Neural cell (in vitro differentiated cells): ENCODE measurements at regions not wholly inside any gene's neighbourhood (a gene's known extent, or its start where the extent isn't known, plus 50 kb on each side); places are given as distances from the start of the nearest gene placed in this dataset.

Experiments
- H2AFZ ChIP-seq: fragments of 200-600, 300-800 bp; sonication (generic), shearing (Covaris generic); 2 replicates; pipeline ENCODE4 v1.6.0; 2014; ENCODE audit warnings: low read depth, mild to moderate bottlenecking, antibody characterized with exemption, low read length, moderate library complexity
- H3F3A ChIP-seq: fragments of 200-600 bp; shearing (Covaris generic); 2 replicates; pipeline ENCODE4 v1.6.1; 2016; ENCODE audit warnings: mild to moderate bottlenecking, moderate library complexity, mixed read lengths, antibody characterized with exemption, low read length; ENCODE audit not compliant: insufficient read depth, poor library complexity, severe bottlenecking
- H3K27ac ChIP-seq: fragments of 200-600, 300-800 bp; sonication (generic), shearing (Covaris generic); 2 replicates; pipeline ENCODE4 v1.5.1; 2014; ENCODE audit warnings: mild to moderate bottlenecking, low read length, moderate library complexity
- H3K27me3 ChIP-seq: fragments of 300-800, 200-600 bp; sonication (generic), shearing (Covaris generic); 2 replicates; pipeline ENCODE4 v1.6.0; 2014; ENCODE audit warnings: mild to moderate bottlenecking, low read depth, low read length, moderate library complexity; ENCODE audit not compliant: insufficient read depth
- H3K36me3 ChIP-seq: fragments of 300-800, 200-600 bp; sonication (generic), shearing (Covaris generic); 2 replicates; pipeline ENCODE4 v1.5.1; 2014; ENCODE audit warnings: mild to moderate bottlenecking, antibody characterized with exemption, low read length, moderate library complexity; ENCODE audit not compliant: insufficient read depth
- H3K4me2 ChIP-seq: fragments of 300-800, 200-600 bp; sonication (generic), shearing (Covaris generic); 2 replicates; pipeline ENCODE4 v1.6.0; 2014; ENCODE audit warnings: mild to moderate bottlenecking, low read length
- H3K4me3 ChIP-seq: fragments of 300-800, 200-600 bp; sonication (generic), shearing (Covaris generic); 2 replicates; pipeline ENCODE4 v1.5.1; 2014; ENCODE audit warnings: mild to moderate bottlenecking, low read length, moderate library complexity
- H3K79me2 ChIP-seq: fragments of 200-600 bp; shearing (Covaris generic); replicated peaks from 2 replicates; pipeline ENCODE4 v1.6.0; 2014; ENCODE audit warnings: mild to moderate bottlenecking, low read length, moderate library complexity; ENCODE audit not compliant: insufficient read depth
- H3K9ac ChIP-seq: fragments of 300-800, 200-600 bp; sonication (generic), shearing (Covaris generic); 2 replicates; pipeline ENCODE4 v1.6.1; 2016; ENCODE audit warnings: mild to moderate bottlenecking, low read length, mixed read lengths
- H3K9me2 ChIP-seq: fragments of 200-600 bp; shearing (Covaris generic); 2 replicates; pipeline ENCODE4 v1.6.1; 2016; ENCODE audit warnings: mild to moderate bottlenecking, low read length, mixed read lengths; ENCODE audit not compliant: insufficient read depth
- H3K9me3 ChIP-seq: fragments of 200-600, 300-800 bp; sonication (generic), shearing (Covaris generic); 2 replicates; pipeline ENCODE4 v1.6.1; 2016; ENCODE audit warnings: mild to moderate bottlenecking, mixed run types, low read length, moderate library complexity, mixed read lengths
- H4K20me1 ChIP-seq: fragments of 200-600 bp; shearing (Covaris generic); 2 replicates; pipeline ENCODE4 v1.6.1; 2016; ENCODE audit warnings: mild to moderate bottlenecking, mixed run types; ENCODE audit not compliant: insufficient read depth
- EP300 ChIP-seq: fragments of 450-650 bp; conservative IDR thresholded peaks from 2 replicates; pipeline ENCODE4 v1.6.1; 2014; ENCODE audit warnings: antibody characterized with exemption, mild to moderate bottlenecking, moderate library complexity; ENCODE audit not compliant: poor library complexity, severe bottlenecking
- EZH2 ChIP-seq: fragments of 200-600, 300-800 bp; shearing (Covaris generic), sonication (generic); IDR thresholded peaks from 2 replicates; pipeline ENCODE4 v1.6.1; 2014; ENCODE audit warnings: antibody characterized with exemption, low read length, borderline replicate concordance, mild to moderate bottlenecking; ENCODE audit not compliant: insufficient read depth, poor library complexity, severe bottlenecking
- MXI1 ChIP-seq: fragments of 450-650 bp; conservative IDR thresholded peaks from 2 replicates; pipeline ENCODE4 v1.6.1; 2014; ENCODE audit warnings: antibody characterized with exemption, mild to moderate bottlenecking; ENCODE audit not compliant: poor library complexity, severe bottlenecking
- POLR2AphosphoS5 ChIP-seq: IDR thresholded peaks from 2 replicates; pipeline ENCODE4 v1.6.1; 2012
- RAD21 ChIP-seq: fragments of 450-650 bp; conservative IDR thresholded peaks from 2 replicates; pipeline ENCODE4 v1.6.1; 2014; ENCODE audit warnings: antibody characterized with exemption, mild to moderate bottlenecking, moderate library complexity
- REST ChIP-seq: IDR thresholded peaks from 2 replicates; pipeline ENCODE4 v1.6.1; 2012; ENCODE audit warnings: borderline replicate concordance
- SMC3 ChIP-seq: fragments of 450-650 bp; conservative IDR thresholded peaks from 2 replicates; pipeline ENCODE4 v1.6.1; 2014; ENCODE audit warnings: antibody characterized with exemption, mild to moderate bottlenecking, moderate library complexity; ENCODE audit not compliant: poor library complexity
- TAF1 ChIP-seq: IDR thresholded peaks from 2 replicates; pipeline ENCODE4 v1.6.1; 2012; ENCODE audit warnings: low read depth
- TF ChIP-seq, protein P1 (sequence below): fragments of 450-650 bp; IDR thresholded peaks from 2 replicates; pipeline ENCODE4 v1.5.1; 2014; ENCODE audit warnings: antibody characterized with exemption, mild to moderate bottlenecking, moderate library complexity; ENCODE audit not compliant: poor library complexity, severe bottlenecking

- TF ChIP-seq TAF1: no peak
- no peak for TF ChIP-seq EP300
- no peak for TF ChIP-seq REST
- TF ChIP-seq RAD21: no peak
- no peak for TF ChIP-seq POLR2AphosphoS5
- TF ChIP-seq, protein P1, sequence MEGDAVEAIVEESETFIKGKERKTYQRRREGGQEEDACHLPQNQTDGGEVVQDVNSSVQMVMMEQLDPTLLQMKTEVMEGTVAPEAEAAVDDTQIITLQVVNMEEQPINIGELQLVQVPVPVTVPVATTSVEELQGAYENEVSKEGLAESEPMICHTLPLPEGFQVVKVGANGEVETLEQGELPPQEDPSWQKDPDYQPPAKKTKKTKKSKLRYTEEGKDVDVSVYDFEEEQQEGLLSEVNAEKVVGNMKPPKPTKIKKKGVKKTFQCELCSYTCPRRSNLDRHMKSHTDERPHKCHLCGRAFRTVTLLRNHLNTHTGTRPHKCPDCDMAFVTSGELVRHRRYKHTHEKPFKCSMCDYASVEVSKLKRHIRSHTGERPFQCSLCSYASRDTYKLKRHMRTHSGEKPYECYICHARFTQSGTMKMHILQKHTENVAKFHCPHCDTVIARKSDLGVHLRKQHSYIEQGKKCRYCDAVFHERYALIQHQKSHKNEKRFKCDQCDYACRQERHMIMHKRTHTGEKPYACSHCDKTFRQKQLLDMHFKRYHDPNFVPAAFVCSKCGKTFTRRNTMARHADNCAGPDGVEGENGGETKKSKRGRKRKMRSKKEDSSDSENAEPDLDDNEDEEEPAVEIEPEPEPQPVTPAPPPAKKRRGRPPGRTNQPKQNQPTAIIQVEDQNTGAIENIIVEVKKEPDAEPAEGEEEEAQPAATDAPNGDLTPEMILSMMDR: no peak
- TF ChIP-seq SMC3: no peak
- no peak for TF ChIP-seq EZH2
- TF ChIP-seq MXI1: no peak
- Histone ChIP-seq H3K9me2 (no peaks in the 10 kb centered on the region), H3K4me2 (no peak overlapping the region), H3K79me2 (no peaks in the 10 kb centered on the region), H3K36me3 (no peaks in the 10 kb centered on the region), H3K9ac (no peak overlapping the region), H3F3A (no peaks in the 10 kb centered on the region), H4K20me1 (no peaks in the 10 kb centered on the region), H3K27me3 (no peaks in the 10 kb centered on the region), H3K27ac (no peak overlapping the region), H3K9me3 (no peaks in the 10 kb centered on the region), H2AFZ (no peak overlapping the region), H3K4me3 (no peak overlapping the region)
These were observed 146.7 kb upstream of the LRFN2 start for GRCh38 chr6:40733770-40734396.

DNA sequence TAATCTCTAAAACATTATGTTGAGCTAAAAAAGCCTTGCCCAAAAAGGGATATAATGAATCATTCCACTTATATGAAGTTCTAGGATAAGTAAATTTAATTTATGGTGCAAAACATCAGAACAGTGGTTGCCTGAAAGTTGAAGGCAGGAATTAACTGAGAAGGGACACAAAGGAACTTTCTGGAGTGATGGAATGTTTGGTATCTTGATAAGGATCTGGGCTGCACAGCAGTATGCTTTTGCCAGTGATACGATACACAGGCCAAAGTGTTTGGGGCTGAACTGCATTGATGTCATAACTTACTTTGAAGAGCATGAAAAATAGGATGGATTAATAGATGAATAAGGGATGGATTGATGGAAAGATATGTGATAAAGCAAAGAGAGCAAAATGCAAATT is 146.1 kb upstream of the LRFN2 start:
- Histone ChIP-seq H3K4me2 (no peak overlapping the region), H3K27me3 (no peaks in the 10 kb centered on the region), H3K27ac (no peak overlapping the region), H3K9me2 (no peaks in the 10 kb centered on the region), H3K79me2 (no peaks in the 10 kb centered on the region), H4K20me1 (no peaks in the 10 kb centered on the region), H3F3A (no peaks in the 10 kb centered on the region), H3K9ac (no peak overlapping the region), H2AFZ (no peak overlapping the region), H3K36me3 (no peaks in the 10 kb centered on the region), H3K4me3 (no peak overlapping the region), H3K9me3 (no peaks in the 10 kb centered on the region)
- no peak for TF ChIP-seq EP300
- no peak for TF ChIP-seq MXI1
- TF ChIP-seq, protein P1: no peak
- no peak for TF ChIP-seq RAD21
- TF ChIP-seq TAF1: no peak
- no peak for TF ChIP-seq POLR2AphosphoS5
- no peak for TF ChIP-seq EZH2
- TF ChIP-seq SMC3: no peak
- TF ChIP-seq REST: no peak
